ENCODE measurements at regions not wholly inside any gene's neighbourhood (a gene's known extent, or its start where the extent isn't known, plus 50 kb on each side); places are given as distances from the start of the nearest gene placed in this dataset.

- Histone ChIP-seq H3K4me2 (ENCODE audit: extremely low read depth, insufficient read depth, low read length) (no peak overlapping the region), H4K20me1 (ENCODE audit: control insufficient read depth, extremely low read depth, insufficient read depth, low read length) (no peaks in the 10 kb centered on the region), H3K79me2 (ENCODE audit: control insufficient read depth, insufficient read depth, low read length) (no peaks in the 10 kb centered on the region), H2AFZ (ENCODE audit: low read length) (no peak overlapping the region), H3K27me3 (ENCODE audit: control insufficient read depth, insufficient read depth, low read length) (no peaks in the 10 kb centered on the region), H3K27ac (ENCODE audit: insufficient read depth, low read length) (no peak overlapping the region), H3K9me3 (ENCODE audit: control insufficient read depth, insufficient read depth, low read depth, low read length) (no peaks in the 10 kb centered on the region), H3K4me3 (replicated peaks in 1 of 4; ENCODE audit: control extremely low read depth in 1 of 4, insufficient read depth in 1 of 4, low read depth in 3 of 4, low read length in 4 of 4) (no peak overlapping the region), H3K4me1 (ENCODE audit: control insufficient read depth, extremely low read depth, insufficient read depth, low read length) (no peaks in the 10 kb centered on the region), H3K9ac (ENCODE audit: insufficient read depth, low read length) (no peak overlapping the region), H3K36me3 (ENCODE audit: control insufficient read depth, insufficient read depth, low read length) (no peaks in the 10 kb centered on the region)
- DNase-seq (ENCODE audit: low read depth in 2 of 2) = no peak
- no peak for TF ChIP-seq CTCF (conservative IDR thresholded peaks at IDR 0.05 in 1 of 2, IDR thresholded peaks at IDR 0.05 in 1 of 2; ENCODE audit: low read depth in 1 of 2, low read length in 2 of 2)
- no peak for TF ChIP-seq EZH2 (IDR thresholded peaks at IDR 0.05; ENCODE audit: low read length, missing control alignments)
These were observed 221.6 kb upstream of the POU3F1 start for GRCh38 chr1:38268226-38268625.

- no peaks in the 10 kb centered on the region for H3K79me2 ChIP-seq (ENCODE audit: control insufficient read depth, insufficient read depth, low read length)
- no peak for DNase-seq (ENCODE audit: low read depth in 2 of 2)
- no peak overlapping the region for H3K27ac ChIP-seq (ENCODE audit: insufficient read depth, low read length)
- H3K36me3 ChIP-seq (ENCODE audit: control insufficient read depth, insufficient read depth, low read length) = no peaks in the 10 kb centered on the region
- no peak overlapping the region for H3K4me3 ChIP-seq (replicated peaks in 1 of 4; ENCODE audit: control extremely low read depth in 1 of 4, insufficient read depth in 1 of 4, low read depth in 3 of 4, low read length in 4 of 4)
- TF ChIP-seq CTCF (conservative IDR thresholded peaks at IDR 0.05 in 1 of 2, IDR thresholded peaks at IDR 0.05 in 1 of 2; ENCODE audit: low read depth in 1 of 2, low read length in 2 of 2) (no peak), EZH2 (IDR thresholded peaks at IDR 0.05; ENCODE audit: low read length, missing control alignments) (no peak)
- no peak overlapping the region for H3K9ac ChIP-seq (ENCODE audit: insufficient read depth, low read length)
- H3K4me1 ChIP-seq (ENCODE audit: control insufficient read depth, extremely low read depth, insufficient read depth, low read length) = no peaks in the 10 kb centered on the region
- H4K20me1 ChIP-seq (ENCODE audit: control insufficient read depth, extremely low read depth, insufficient read depth, low read length) = no peaks in the 10 kb centered on the region
- no peaks in the 10 kb centered on the region for H3K9me3 ChIP-seq (ENCODE audit: control insufficient read depth, insufficient read depth, low read depth, low read length)
- no peak overlapping the region for H3K4me2 ChIP-seq (ENCODE audit: extremely low read depth, insufficient read depth, low read length)
- no peaks in the 10 kb centered on the region for H3K27me3 ChIP-seq (ENCODE audit: control insufficient read depth, insufficient read depth, low read length)
- no peak overlapping the region for H2AFZ ChIP-seq (ENCODE audit: low read length)
These were observed 220.7 kb upstream of the POU3F1 start for GRCh38 chr1:38267037-38268036.

GRCh38 chr1:38266197-38266520 lies 219.6 kb upstream of the POU3F1 start:
- Histone ChIP-seq H3K4me1 (ENCODE audit: control insufficient read depth, extremely low read depth, insufficient read depth, low read length) (no peaks in the 10 kb centered on the region), H3K4me2 (ENCODE audit: extremely low read depth, insufficient read depth, low read length) (no peak overlapping the region)

More at GRCh38 chr1:38266197-38266520, 219.6 kb upstream of the POU3F1 start:
- Histone ChIP-seq H3K79me2 (ENCODE audit: control insufficient read depth, insufficient read depth, low read length) (no peaks in the 10 kb centered on the region), H2AFZ (ENCODE audit: low read length) (no peak overlapping the region), H3K9me3 (ENCODE audit: control insufficient read depth, insufficient read depth, low read depth, low read length) (no peaks in the 10 kb centered on the region), H4K20me1 (ENCODE audit: control insufficient read depth, extremely low read depth, insufficient read depth, low read length) (no peaks in the 10 kb centered on the region), H3K4me3 (replicated peaks in 1 of 4; ENCODE audit: control extremely low read depth in 1 of 4, insufficient read depth in 1 of 4, low read depth in 3 of 4, low read length in 4 of 4) (no peak overlapping the region), H3K27me3 (ENCODE audit: control insufficient read depth, insufficient read depth, low read length) (no peaks in the 10 kb centered on the region), H3K27ac (ENCODE audit: insufficient read depth, low read length) (no peak overlapping the region), H3K9ac (ENCODE audit: insufficient read depth, low read length) (no peak overlapping the region), H3K36me3 (ENCODE audit: control insufficient read depth, insufficient read depth, low read length) (no peaks in the 10 kb centered on the region)
- TF ChIP-seq CTCF (conservative IDR thresholded peaks at IDR 0.05 in 1 of 2, IDR thresholded peaks at IDR 0.05 in 1 of 2; ENCODE audit: low read depth in 1 of 2, low read length in 2 of 2) = no peak
- no peak for TF ChIP-seq EZH2 (IDR thresholded peaks at IDR 0.05; ENCODE audit: low read length, missing control alignments)
- DNase-seq (ENCODE audit: low read depth in 2 of 2) = no peak

Measured in fibroblast of lung (primary cell).